ENCODE measurements at regions not wholly inside any gene's neighbourhood (a gene's known extent, or its start where the extent isn't known, plus 50 kb on each side); places are given as distances from the start of the nearest gene placed in this dataset.

- H3K27ac ChIP-seq (ENCODE audit: poor library complexity, severe bottlenecking) = no peak overlapping the region
- no peaks in the 10 kb centered on the region for H3K4me1 ChIP-seq (ENCODE audit: insufficient read depth, poor library complexity, severe bottlenecking)
- DNase-seq (ENCODE audit: low spot score) (no peak), ATAC-seq (ENCODE audit: low read depth) (no peak)
- no peak for TF ChIP-seq CTCF (IDR thresholded peaks at IDR 0.05; ENCODE audit: poor library complexity, severe bottlenecking)
- no peaks in the 10 kb centered on the region for H3K9me3 ChIP-seq (ENCODE audit: severe bottlenecking)
- no peaks in the 10 kb centered on the region for H3K36me3 ChIP-seq (ENCODE audit: low read depth)
- no peak overlapping the region for H3K4me3 ChIP-seq (ENCODE audit: severe bottlenecking)
- no peaks in the 10 kb centered on the region for H3K27me3 ChIP-seq (ENCODE audit: insufficient read depth, poor library complexity, severe bottlenecking)
Measured at GRCh38 chr2:81505586-81505985, 1201.0 kb upstream of the LRRTM1 start.

- TF ChIP-seq CTCF (IDR thresholded peaks at IDR 0.05; ENCODE audit: poor library complexity, severe bottlenecking) = no peak
- Histone ChIP-seq H3K4me1 (ENCODE audit: insufficient read depth, poor library complexity, severe bottlenecking) (no peaks in the 10 kb centered on the region), H3K9me3 (ENCODE audit: severe bottlenecking) (no peaks in the 10 kb centered on the region), H3K36me3 (ENCODE audit: low read depth) (no peaks in the 10 kb centered on the region), H3K27ac (ENCODE audit: poor library complexity, severe bottlenecking) (no peak overlapping the region), H3K27me3 (ENCODE audit: insufficient read depth, poor library complexity, severe bottlenecking) (no peaks in the 10 kb centered on the region), H3K4me3 (ENCODE audit: severe bottlenecking) (no peak overlapping the region)
- DNase-seq (ENCODE audit: low spot score) = no peak
- ATAC-seq (ENCODE audit: low read depth) = no peak
Measured at GRCh38 chr2:81495556-81495955, 1191.0 kb upstream of the LRRTM1 start.

GRCh38 chr2:81483254-81483653 is 1178.7 kb upstream of the LRRTM1 start:
- Histone ChIP-seq H3K36me3 (ENCODE audit: low read depth) (no peaks in the 10 kb centered on the region), H3K27ac (ENCODE audit: poor library complexity, severe bottlenecking) (no peak overlapping the region), H3K4me3 (ENCODE audit: severe bottlenecking) (no peak overlapping the region), H3K27me3 (ENCODE audit: insufficient read depth, poor library complexity, severe bottlenecking) (no peaks in the 10 kb centered on the region), H3K9me3 (ENCODE audit: severe bottlenecking) (no peaks in the 10 kb centered on the region), H3K4me1 (ENCODE audit: insufficient read depth, poor library complexity, severe bottlenecking) (no peaks in the 10 kb centered on the region)
- ATAC-seq (ENCODE audit: low read depth) (no peak), DNase-seq (ENCODE audit: low spot score) (no peak)
- TF ChIP-seq CTCF (IDR thresholded peaks at IDR 0.05; ENCODE audit: poor library complexity, severe bottlenecking) = no peak

- Histone ChIP-seq H3K9me3 (ENCODE audit: severe bottlenecking) (no peaks in the 10 kb centered on the region), H3K36me3 (ENCODE audit: low read depth) (no peaks in the 10 kb centered on the region)
- no peak for DNase-seq (ENCODE audit: low spot score)
Measured at GRCh38 chr2:81481994-81482368, 1177.4 kb upstream of the LRRTM1 start.

More at GRCh38 chr2:81481994-81482368, 1177.4 kb upstream of the LRRTM1 start:
- Histone ChIP-seq H3K27ac (ENCODE audit: poor library complexity, severe bottlenecking) (no peak overlapping the region), H3K4me3 (ENCODE audit: severe bottlenecking) (no peak overlapping the region), H3K4me1 (ENCODE audit: insufficient read depth, poor library complexity, severe bottlenecking) (no peaks in the 10 kb centered on the region), H3K27me3 (ENCODE audit: insufficient read depth, poor library complexity, severe bottlenecking) (no peaks in the 10 kb centered on the region)
- no peak for TF ChIP-seq CTCF (IDR thresholded peaks at IDR 0.05; ENCODE audit: poor library complexity, severe bottlenecking)
- no peak for ATAC-seq (ENCODE audit: low read depth)

Measured in RWPE2 (cell line).